GM19438 (cell line): ENCODE measurements at regions not wholly inside any gene's neighbourhood (a gene's known extent, or its start where the extent isn't known, plus 50 kb on each side); places are given as distances from the start of the nearest gene placed in this dataset.
"Not testable (repeated sequence)": the region's sequence is repeated elsewhere in the genome, so short reads cannot be mapped to it uniquely, and the experiment has no call there.

ENCODE experiments used
- ATAC-seq: cut with Tn5 transposase; IDR thresholded peaks from one replicate; pipeline ENCODE4 v1.9.1; 2021; ENCODE audit warnings: low read depth; ENCODE audit not compliant: unreplicated experiment

DNA sequence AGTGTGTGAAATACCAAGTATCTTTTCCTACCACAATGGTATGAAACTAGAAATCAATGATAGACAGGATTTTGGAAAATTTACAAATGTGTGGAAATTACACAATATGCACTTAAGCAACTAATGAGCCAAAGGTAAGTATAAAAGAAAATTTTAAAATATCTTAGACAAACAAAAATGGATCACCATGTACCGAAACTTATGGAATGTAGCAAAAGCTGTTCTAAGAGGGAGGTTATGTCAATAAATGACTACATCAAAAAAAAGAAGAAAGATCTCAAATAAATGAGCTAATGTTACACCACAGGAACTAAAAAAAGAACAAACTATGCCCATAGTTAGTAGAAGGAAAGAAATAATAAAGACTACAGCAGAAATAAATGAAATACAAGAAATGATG lies 1084.1 kb downstream of the TECRL start:
- no peak for ATAC-seq

GRCh38 chr4:63316633-63317032 lies 1092.6 kb downstream of the TECRL start:
- no peak for ATAC-seq

GRCh38 chr4:63315651-63316050 lies 1093.6 kb downstream of the TECRL start:
- ATAC-seq: no peak

GRCh38 chr4:63308697-63309096 lies 1100.6 kb downstream of the TECRL start:
- ATAC-seq: no peak

- no peak for ATAC-seq
These were observed 1106.5 kb downstream of the TECRL start for GRCh38 chr4:63302792-63303191.

- no peak for ATAC-seq
These were observed 1107.2 kb downstream of the TECRL start for GRCh38 chr4:63302078-63302477.

DNA sequence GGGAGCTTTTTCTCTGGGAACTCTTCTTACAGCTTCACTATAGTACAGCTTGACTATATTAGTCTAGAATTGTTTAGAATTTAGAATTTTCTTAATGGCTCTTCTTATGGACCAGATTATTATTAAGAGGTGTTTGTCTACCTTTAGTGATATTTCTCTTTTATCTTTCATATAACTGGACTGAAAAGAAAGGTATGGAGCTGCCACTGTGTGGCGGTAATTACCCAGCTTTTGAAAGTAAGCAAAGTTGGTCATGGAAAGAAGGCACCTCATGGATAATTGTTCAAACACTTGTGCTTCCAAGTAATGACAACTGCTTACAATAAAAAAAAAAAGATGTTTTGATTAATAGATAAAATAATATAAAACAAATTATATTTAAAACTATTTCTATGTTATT lies 1112.5 kb downstream of the TECRL start:
- no peak for ATAC-seq

DNA sequence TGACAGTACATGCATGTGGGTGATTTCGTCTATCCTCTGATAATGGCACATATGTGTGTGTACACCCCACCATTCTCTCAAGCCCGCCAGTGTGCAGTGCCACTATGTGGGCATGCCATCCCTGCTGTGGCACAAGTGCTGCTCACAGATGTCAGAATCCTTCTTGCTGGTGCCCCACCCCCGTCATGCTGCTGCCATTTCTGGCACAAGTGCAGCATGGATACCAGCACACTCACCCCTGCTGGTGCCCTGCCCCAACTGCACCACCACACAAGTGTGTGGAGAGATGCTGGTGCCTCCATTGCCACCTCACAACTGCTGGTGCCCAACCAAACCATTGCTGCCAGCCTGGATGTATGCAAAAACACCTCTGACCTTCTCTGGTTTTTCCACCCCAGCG lies 1133.8 kb downstream of the TECRL start:
- ATAC-seq: no peak

DNA sequence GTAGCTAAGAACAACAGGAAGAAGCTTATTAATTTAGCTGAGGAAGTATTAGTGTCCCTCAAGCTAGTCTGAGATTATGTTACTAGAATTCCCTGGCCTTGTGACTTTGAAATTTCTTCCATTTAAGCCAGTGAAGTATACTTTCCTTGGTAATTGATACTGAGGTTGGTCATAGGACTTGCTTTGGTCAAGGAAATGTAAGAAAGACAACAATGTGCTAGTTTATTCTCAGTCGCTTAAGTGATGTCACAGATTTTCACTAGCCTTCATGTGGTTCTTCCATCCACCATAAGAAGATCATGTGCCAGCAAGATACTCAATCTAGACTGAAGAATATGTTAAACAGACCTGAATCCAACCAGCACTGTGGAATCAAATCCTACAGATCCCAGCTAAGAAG lies 1140.1 kb downstream of the TECRL start:
- no peak for ATAC-seq

DNA sequence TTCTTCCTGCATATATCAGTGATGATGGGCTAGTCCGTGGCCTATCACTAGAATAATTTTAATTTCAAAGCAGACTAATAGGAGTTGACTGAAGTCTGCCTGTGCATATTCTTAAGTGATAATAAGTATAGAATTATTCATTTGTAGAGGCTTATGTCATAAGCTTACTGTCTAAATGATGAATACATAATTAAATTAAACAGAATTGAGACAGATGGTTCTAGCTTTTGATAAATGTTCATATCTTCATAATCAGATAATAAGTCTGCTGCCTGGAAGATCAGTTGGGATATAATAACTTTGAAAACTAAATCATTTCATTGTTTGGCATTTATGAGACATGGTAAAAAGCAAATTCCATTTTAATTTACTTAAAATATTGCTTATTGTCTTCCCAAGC lies 1175.6 kb downstream of the TECRL start:
- no peak for ATAC-seq

GRCh38 chr4:63232058-63232457 lies 1177.2 kb downstream of the TECRL start:
- no peak for ATAC-seq

GRCh38 chr4:63226229-63226628 lies 1183.0 kb downstream of the TECRL start:
- ATAC-seq: no peak

DNA sequence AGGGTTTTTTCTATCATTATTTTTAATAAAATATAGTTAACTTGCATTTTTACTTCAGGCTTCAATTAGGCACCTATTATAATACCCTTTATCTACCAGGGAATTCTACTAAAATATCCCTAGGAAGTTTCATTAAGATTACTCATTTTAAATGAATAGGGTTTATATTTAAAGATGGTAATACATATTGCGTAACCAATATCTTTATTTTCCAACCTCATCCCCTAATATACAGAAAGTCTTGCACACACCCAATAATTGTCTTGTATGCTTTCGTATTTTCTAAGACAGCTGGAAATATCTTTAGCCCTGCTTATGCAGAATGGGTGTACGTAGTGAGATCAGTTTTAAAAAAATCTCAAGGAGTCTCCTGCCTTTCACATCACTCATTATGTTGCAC lies 1186.8 kb downstream of the TECRL start:
- no peak for ATAC-seq

- ATAC-seq: no peak
These were observed 1187.8 kb downstream of the TECRL start for GRCh38 chr4:63221477-63221876.

- no peak for ATAC-seq
These were observed 1190.4 kb downstream of the TECRL start for GRCh38 chr4:63218856-63219255.

DNA sequence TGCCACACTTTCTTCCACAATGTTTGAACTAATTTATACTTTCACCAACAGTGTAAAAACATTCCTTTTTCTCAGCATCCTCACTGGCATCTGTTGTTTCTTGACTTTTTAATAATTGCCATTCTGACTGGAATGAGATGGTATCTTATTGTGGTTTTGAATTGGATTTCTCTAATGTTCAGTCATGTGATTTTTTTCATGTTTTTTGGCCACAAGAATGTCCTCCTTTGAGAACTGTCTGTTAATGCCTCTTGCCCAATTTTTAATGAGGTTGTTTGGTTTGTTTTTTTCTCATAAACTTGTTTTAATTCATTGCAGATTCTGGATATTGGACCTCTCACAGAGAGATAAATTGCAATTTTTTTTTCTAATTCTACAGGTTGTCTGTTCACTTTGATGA lies 1195.2 kb downstream of the TECRL start:
- ATAC-seq: no peak

GRCh38 chr4:63211776-63212479 lies 1197.3 kb downstream of the TECRL start:
- ATAC-seq: no peak

DNA sequence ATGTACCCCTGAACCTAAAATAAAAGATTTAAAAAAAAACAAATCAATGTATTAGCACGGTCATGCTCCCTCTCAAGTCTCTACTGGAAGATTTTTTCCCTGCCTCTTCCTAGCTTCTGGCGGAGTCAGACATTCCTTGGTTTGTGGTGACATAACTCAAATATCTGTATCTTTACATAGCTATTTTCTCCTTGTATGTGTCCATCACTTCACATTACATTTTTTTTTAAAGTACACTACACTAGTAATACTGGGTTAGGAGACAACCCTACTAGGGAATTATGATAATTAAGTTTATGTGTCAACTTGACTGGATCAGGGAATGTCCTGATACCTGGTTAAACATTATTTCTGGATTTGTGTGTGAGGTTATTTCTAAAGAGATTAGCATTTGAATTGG lies 1197.9 kb downstream of the TECRL start:
- ATAC-seq: no peak

- ATAC-seq: not testable (repeated sequence)
These were observed 1216.2 kb downstream of the TECRL start for GRCh38 chr4:63193029-63193428.

GRCh38 chr4:63171341-63171740 lies 1237.9 kb downstream of the TECRL start:
- no peak for ATAC-seq

DNA sequence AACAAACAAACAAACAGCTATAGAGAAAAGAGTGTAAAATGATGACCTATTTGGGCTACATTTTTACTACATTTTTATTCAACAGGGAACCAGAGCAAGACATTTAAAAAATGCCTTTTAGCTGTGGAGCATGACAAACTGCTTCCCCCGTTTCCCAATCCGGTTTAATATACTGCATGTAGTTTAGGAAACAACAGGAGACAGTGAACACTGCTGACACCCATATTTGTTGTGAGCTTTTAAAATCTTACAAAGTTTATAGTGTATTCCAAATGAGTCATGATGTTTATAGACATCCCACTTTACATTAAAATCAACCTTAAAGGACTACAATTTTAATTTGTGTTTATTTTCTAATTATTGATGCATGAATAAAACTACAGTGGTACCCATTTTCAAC lies 1238.3 kb downstream of the TECRL start:
- ATAC-seq: no peak

GRCh38 chr4:63169836-63170235 lies 1239.4 kb downstream of the TECRL start:
- no peak for ATAC-seq

DNA sequence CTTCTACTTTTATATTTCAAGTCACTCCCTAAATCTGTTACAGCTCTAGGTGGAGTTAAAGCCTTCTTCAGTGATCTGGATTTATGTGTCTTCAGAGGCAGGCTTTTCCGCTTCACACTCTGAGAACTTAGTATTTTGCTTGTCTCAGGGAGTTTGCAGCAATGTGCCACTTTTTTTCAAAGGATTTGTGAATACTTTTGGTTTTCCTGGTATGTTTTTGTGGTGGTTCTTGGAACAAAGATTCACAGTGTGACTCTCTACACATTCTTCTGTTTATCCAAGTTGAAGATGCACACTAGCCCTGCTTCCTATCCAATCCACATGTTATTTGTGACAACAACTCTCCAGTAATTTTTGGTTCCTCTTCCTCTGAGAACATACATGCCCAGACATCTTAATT lies 1253.7 kb downstream of the TECRL start:
- no peak for ATAC-seq
